ENCODE measurements at regions not wholly inside any gene's neighbourhood (a gene's known extent, or its start where the extent isn't known, plus 50 kb on each side); places are given as distances from the start of the nearest gene placed in this dataset.
"Not testable (repeated sequence)": the region's sequence is repeated elsewhere in the genome, so short reads cannot be mapped to it uniquely, and the experiment has no call there.

DNA sequence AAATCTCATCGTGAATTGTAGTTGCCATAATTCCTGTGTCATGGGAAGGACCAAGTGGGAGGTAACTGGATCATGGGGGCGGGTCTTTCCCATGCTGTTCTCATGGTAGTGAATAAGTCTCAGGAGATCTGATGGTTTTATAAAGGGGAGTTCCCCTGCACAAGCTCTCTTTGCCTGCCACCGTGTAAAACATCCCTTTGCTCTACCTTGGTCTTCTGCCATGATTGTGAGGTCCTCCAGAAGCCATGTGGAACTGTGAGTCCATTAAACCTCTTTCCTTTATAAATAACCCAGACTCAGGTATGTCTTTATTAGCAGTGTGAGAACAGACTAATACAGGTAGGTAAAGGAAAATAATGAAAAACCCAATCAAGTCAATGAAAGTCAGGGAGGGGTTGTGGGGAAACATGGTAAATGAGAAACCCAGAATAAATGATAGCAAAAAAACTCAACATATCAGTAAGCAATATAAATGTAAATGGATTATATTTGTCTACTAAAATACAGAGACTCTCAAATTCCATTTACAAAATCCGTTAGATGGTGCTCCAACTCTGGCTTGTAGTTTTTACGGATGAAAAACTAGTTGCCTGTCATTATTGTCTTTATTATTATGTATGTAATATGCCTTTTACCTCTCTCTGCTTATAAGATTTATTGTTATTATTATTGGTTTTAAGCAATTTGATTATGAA lies 98.9 kb upstream of the NDUFV2 start:
- H3K27ac ChIP-seq, result no peak overlapping the region
- H3K4me3 ChIP-seq, result no peak overlapping the region

DNA sequence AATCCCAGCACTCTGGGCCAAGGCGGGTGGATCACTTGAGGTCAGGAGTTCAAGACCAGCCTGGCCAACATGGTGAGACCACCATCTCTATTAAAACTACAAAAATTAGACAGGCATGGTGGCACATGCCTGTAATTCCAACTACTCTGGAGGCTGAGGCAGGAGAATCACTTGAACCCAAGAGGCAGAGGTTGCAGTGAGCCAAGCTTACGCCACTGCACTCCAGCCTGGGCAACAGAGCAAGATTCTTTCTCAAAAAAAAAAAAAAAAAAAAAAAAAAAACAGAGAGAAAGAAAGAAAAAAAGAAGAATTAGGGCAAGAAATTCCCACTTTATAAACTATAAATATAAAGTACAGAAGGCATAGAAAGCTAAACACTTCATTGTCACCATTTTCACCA lies 98.2 kb upstream of the NDUFV2 start:
- H3K4me3 ChIP-seq, H3K27ac ChIP-seq: not testable (repeated sequence)

DNA sequence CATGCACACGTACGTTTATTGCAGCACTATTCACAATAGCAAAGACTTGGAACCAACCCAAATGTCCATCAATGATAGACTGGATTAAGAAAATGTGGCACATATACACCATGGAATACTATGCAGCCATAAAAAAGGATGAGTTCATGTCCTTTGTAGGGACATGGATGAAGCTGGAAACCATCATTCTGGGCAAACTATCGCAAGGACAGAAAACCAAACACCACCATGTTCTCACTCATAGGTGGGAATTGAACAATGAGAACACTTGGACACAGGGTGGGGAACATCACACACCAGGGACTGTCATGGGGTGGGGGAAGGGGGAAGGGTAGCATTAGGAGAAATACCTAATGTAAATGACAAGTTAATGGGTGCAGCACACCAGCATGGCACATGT lies 94.8 kb upstream of the NDUFV2 start:
- H3K27ac ChIP-seq, H3K4me3 ChIP-seq: not testable (repeated sequence)

DNA sequence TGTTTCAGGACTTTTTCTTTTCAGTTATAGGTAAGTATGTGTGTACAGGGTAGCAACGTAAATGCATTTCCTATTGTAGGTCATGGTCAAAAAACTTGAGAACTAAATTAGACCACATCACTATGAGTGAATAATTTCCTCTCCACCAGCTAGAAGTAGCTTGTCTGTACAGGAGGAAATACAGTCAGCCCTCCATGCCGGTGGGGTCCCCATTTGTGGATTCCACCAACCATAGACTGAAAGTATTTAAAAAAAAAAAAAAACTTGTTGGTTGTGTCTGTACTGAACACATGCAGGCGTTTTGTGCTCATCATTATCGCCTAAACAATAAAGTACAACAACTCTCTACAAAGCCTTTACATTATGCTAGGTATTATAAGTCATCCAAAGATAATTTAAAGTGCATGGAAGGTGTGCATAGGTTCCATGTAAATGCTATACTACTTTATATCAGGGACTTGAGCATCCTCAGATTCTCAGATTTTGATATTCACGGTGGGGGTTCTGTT lies 94.2 kb upstream of the NDUFV2 start:
- H3K27ac ChIP-seq, result no peak overlapping the region
- no peak overlapping the region for H3K4me3 ChIP-seq

DNA sequence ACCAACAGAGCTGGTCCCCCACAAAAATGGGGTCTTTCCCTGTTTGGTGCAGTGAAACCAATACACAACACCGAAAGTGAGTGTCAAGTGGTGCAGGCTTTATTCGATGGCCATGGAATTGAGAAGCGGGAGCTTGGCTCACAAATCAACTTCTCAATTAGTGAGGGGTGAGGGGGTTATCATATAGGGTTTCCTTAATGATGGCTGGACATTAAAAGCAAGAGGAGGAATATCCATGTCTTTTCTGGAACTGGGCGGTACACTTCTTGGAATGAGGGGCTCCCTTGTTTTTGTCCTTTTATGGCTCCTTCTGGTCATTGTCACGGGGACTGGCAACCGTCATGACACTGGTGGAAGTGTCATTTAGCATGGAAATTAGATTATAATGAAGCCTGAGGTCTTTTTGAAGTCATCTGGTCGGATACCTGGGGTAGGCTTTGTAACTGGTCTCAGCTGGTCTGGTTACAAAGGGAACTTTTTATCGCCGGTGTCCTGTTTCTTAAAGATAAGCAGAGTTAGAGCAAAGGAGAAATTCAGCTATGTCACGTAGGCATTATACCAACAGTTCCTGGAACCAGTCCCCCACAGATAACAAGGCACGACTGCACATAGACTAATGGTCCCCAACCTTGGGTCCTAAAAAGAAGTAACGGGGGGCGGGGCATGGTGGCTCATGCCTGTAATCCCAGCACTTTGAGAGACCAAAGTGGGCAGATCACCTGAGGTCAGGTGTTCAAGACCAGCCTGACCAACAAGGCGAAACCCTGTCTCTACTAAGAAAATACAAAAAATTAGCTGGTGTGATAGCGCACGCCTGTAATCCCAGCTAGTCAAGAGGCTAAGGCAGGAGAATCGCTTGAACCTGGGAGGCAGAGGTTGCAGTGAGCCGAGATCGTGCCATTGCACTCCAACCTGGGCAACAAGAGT lies 93.5 kb upstream of the NDUFV2 start:
- Histone ChIP-seq H3K27ac (no peak overlapping the region), H3K4me3 (no peak overlapping the region)

DNA sequence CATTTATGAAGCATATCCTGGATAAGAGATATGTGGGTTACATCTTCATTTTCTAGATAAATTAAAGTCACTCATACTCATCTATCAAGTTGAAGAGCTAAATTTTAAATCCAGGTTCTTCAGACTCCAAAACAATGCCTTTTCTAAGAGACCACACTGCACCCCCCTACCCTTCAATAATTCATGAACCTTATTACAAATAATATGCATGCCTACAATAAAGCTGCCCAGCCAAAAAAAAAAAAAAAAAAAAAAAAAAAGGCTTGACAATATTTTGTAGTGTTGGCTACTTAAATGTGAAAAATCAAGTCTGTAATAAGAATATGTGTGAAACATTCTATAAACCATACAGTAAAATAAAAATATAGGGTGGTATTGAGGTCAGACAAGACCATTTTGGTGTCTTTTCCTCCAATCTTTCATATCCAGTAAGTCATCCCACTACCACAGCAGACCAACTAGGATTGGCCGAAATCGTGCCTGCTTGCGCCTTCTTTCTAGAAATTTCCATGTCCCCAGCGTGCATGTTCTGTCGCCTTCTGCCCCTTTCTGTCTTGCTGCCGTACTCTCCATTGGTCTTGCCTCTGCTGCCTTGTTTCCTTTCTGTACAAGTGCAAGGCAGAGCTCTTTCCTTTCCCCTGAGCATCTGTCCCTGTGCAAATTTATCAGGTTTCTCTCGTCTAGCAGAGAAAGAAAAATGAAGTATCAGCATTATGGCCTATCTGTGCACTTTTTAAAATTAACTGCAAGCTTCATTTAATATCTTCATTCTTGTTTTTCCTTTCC lies 92.6 kb upstream of the NDUFV2 start:
- no peak overlapping the region for H3K27ac ChIP-seq
- H3K4me3 ChIP-seq, result no peak overlapping the region

DNA sequence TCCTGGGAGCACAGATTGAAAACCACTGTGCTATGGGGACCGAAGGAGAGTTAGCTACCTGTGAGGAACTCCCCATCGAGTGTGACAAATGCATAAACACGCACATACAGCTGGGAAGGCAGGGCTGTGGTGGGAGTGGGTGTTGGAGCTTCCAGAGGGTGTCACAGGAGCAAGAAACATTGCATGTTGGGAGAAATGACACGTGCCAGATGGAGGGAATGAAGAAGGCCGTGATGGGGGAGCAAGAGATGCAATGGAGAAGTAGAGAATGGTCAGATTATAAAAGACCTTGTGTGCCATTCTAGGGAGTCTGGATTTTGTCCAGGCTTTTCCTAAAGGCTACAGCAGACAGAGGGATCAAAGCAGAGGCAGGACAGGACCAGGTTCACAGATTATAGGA lies 91.1 kb upstream of the NDUFV2 start:
- no peak overlapping the region for H3K27ac ChIP-seq
- H3K4me3 ChIP-seq, result no peak overlapping the region

DNA sequence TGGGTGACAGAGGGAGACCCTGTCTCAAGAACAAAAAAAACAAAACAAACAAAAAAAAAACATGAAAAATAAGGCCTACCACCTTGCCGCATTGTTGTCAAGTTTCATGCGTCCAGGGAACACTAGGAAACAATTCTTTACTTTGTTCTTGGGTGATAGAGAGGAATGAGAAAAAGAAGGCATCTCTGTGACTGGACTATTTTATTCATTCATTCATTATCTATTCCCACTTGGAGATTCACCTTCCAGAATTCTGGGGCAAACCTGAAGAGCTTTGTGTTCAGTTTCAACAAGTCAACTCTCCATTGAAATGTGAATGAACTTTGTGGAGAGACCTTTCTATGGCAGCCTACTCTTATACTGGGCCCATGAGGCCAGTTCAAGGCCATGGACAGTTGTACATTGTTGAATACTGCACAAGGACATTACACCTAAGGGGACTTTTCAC lies 88.5 kb upstream of the NDUFV2 start:
- Histone ChIP-seq H3K27ac (no peak overlapping the region), H3K4me3 (no peak overlapping the region)

DNA sequence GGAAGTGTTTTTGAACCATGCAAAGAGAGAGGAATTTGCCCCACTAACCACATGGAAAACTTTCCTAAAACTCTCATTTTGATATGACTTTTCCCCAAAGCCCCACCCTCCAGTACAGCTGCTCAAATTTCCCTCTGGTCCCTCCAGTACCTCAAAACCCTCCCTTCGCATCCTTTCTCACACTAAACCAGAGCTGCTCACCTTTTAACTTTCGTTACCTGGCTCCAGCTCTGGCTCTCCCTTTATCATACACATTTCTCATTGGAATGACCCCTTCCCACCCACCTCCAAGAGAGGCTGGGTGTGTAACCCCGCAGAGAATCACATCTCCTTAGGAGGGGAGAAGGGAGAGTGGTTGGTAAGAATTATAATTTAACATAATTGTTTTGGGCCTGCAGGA lies 86.8 kb upstream of the NDUFV2 start:
- H3K4me3 ChIP-seq, result no peak overlapping the region
- H3K27ac ChIP-seq, result peak overlapping the region in 9 of 21 experiments; percentile 6 to 92 (median 83)

DNA sequence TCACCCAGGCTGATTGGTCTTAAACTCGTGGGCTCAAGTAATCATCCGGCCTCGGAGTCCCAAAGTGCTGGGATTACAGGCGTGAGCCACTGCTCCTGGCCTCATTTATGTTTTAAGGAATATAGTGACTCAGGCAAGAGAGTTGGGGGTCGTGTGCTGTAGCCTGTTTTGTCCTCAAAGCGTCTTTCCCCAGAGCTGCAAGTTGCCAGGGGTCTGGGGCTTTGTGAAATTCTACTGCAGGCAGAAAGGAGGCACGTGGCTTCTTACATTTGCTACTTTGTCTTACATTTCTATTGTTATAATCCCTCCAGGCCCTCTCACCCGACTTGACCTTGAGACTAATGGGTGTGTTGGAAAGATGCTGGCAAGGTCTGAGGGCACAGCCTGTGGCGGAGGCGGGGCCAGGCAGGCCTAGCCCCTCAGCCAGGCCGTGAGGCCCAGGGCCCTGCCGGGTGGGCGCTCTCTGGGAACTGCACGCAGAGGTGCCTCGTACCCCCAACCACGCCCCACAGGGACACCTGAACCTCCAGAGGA lies 85.8 kb upstream of the NDUFV2 start:
- peak overlapping the region in 5 of 7 experiments; percentile 2 to 36 (median 21) for H3K4me3 ChIP-seq
- peak overlapping the region in 20 of 21 experiments; percentile 65 to 92 (median 83) for H3K27ac ChIP-seq

DNA sequence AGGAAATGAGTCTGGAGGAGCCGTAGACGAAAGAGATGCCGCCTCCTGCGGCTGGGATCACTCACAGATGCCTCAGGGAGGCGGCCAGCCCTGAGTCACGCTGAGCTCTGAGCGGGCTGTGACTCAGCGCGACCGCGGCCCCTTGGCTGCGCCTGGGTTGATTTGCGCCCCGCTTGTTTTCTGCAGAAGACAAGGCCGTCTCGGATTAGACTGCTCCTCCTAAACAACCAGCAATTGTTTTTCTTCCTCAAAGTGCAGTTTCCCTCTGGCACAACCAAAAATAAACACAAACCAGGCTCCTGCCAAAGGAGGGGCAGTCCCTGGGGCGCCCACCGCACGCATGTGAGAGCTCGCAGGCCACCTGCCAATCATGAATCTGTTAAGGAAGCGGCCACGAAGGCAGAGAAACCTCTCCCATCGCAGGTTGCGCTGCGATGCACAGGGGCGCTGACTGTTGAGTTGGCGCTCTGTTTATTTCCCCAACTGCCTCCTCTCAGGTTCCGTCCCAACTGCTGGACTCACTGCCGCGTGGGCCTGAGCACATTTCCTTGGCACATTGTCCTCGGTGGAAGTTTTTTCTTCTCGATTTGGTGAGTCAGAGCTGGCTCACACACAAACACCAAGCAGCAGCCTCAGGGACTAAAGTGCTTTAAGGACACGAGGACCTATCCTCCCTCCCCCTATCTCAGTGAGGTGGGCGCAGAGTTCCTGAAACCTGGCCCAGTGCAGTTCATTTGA lies 85.2 kb upstream of the NDUFV2 start:
- H3K4me3 ChIP-seq, result peak overlapping the region in 5 of 7 experiments; percentile 2 to 36 (median 21)
- peak overlapping the region in 20 of 21 experiments; percentile 65 to 92 (median 83) for H3K27ac ChIP-seq

DNA sequence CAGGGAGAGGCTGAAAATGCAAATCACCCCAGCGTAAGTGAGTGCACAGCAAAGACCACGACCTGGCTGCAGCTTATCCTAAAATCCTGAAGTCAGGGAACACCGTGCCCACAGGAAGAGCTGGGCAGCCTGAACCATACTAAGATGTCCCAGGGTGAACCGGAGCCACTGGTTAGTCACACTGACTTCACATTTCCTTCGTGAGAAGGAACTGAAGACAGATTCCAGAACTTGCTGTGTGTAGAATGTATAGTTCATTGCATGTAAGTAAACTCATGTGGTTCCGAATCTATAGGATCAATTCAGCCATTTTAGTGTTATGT lies 84.6 kb upstream of the NDUFV2 start:
- peak overlapping the region in 1 of 7 experiments; percentile 36 for H3K4me3 ChIP-seq
- peak overlapping the region in 20 of 21 experiments; percentile 65 to 92 (median 83) for H3K27ac ChIP-seq

DNA sequence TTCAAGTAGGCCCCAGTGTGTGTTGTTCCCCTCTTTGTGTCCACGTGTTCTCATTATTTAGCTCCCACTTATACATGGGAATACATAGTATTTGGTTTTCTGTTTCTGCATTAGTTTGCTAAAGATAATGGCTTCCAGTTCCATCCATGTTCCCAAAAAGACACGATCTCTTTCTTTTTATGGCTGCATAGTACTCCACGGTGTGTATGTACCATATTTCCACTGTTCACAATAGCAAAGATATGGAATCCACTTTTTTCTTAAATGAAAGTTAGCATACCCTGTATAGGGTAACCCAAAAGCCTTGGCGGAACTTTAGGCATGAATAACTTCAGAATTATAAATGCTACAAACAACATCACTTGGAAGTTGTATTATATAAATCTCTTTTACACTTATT lies 83.4 kb upstream of the NDUFV2 start:
- Histone ChIP-seq H3K27ac (peak overlapping the region in 1 of 21 experiments; percentile 83), H3K4me3 (no peak overlapping the region)

DNA sequence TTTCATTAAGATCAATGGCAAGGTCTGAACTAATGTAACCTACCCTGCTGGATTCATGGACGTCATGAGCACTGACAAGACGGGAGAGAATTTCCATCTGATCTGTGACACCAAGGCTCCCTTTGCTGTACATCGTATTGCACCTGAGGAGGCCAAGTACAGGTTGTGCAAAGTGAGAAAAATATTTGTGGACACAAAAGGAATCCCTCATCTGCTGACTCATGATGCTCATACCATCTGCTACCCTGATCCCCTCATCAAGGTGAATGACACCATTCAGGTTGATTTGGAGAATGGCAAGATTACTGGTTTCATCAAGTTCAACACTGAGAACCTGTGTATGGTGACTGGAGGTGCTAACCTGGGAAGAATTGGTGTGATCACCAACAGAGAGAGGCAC lies 82.3 kb upstream of the NDUFV2 start:
- H3K27ac ChIP-seq, result no peak overlapping the region

DNA sequence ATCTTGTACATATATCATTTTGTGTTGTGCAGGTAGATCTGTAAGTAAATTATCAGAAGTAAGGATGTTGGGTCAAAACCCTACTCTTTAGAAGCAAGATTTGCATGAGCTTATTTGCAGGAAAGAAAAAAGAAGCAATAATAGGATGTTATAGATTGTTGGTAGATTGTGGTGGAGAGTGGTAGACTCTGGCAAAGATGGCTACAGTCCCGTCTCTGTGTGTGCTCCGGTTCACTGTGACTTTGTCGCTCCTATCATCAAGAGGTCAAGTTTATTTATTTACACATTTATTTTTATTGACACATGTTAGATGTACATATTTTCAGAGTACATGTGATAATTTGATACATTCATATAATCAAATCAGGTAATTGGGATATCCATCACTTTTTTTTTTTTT lies 81.0 kb upstream of the NDUFV2 start:
- H3K4me3 ChIP-seq, result no peak overlapping the region
- no peak overlapping the region for H3K27ac ChIP-seq

More for the DNA sequence above, 82.3 kb upstream of the NDUFV2 start:
- no peak overlapping the region for H3K4me3 ChIP-seq

DNA sequence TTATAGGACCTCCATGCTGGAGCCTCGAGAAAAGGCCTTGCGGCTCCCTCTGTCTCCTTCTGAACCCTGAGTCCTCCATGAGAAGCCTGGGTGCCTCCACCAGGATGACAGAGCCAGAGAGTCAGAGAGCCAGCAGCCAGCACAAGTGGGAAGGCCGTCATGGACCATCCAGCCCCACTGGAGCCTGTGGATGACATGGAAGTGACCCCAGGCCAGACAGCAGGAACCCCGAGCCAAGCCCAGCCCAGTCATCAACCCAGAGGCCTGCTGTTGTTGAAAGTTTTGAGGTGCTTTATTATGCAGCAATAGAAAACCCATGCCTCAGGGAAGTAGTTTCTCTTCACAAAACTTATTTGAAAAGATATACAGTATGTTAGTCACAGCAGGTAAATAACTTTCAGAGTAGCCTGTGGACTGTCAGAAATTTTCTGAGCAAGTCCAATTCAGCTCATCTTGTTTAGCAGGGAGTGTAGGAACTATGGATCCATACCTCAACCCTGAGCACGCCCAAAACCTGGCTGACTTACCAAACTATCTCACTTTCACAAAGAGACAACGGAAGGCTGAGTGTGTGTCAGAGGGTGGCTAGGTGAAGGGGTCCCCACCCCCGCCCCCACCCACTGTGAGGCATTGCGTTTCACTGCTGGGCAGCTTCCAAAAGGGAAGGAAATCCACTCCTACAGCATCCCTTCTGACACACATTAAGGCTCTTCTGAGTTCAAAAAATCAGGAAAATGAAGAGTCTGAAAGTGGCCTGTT lies 79.9 kb upstream of the NDUFV2 start:
- Histone ChIP-seq H3K4me3 (no peak overlapping the region), H3K27ac (peak overlapping the region in 3 of 21 experiments; percentile 10 to 49 (median 45))

DNA sequence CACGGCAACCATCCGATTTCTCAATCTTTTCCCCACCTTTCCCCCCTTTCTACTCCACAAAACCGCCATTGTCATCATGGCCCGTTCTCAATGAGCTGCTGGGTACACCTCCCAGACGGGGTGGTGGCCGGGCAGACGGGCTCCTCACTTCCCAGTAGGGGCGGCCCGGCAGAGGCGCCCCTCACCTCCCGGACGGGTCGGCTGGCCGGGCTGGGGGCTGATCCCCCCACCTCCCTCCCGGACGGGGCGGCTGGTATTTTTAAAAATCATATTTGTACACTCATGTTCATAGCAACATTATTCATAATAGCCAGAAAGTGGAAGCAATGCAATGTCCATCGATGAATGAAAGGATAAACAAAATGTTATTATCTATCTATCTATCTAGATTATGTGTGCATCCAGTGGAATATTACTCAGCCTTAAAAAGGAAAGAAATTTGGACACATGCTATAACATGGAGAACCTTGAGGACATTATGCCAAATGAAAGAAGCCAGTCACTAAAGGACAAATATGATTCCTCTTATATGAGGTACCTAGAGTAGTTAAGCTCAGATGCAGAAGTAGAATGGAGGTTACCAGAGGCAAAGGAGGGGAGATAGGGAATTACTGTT lies 78.4 kb upstream of the NDUFV2 start:
- not testable (repeated sequence) for H3K27ac ChIP-seq, H3K4me3 ChIP-seq
